GM21447 (cell line): ENCODE measurements at regions not wholly inside any gene's neighbourhood (a gene's known extent, or its start where the extent isn't known, plus 50 kb on each side); places are given as distances from the start of the nearest gene placed in this dataset.
"Not testable (repeated sequence)": the region's sequence is repeated elsewhere in the genome, so short reads cannot be mapped to it uniquely, and the experiment has no call there.

Experiments
- ATAC-seq: cut with Tn5 transposase; IDR thresholded peaks from one replicate; pipeline ENCODE4 v1.9.1; 2021; ENCODE audit not compliant: unreplicated experiment

DNA sequence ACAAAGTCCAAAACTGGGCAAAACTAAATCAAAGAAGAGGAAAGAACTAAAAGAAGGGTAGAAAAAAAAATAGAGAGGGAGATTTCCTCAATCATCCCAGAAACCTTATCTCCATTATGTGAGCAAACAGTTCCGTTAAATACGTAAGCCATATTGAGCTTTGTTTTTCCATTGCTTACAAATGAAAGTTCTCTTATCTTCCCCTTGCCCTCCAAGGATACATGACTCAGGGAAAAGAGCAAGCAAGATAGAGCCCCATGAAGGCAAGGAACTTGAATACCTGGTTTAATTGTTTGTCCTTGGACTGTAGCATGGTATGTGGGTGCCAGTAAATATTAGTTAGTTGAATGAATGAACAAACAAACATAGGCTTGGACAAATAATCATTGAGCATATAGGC lies 126.8 kb upstream of the USP15 start:
- no peak for ATAC-seq

- ATAC-seq: no peak
These were observed 124.5 kb upstream of the USP15 start for GRCh38 chr12:62135553-62136200.

- ATAC-seq: no peak
These were observed 123.7 kb upstream of the USP15 start for GRCh38 chr12:62136496-62136895.

GRCh38 chr12:62138527-62138926 lies 121.7 kb upstream of the USP15 start:
- no peak for ATAC-seq

GRCh38 chr12:62146318-62146717 lies 113.9 kb upstream of the USP15 start:
- no peak for ATAC-seq

- ATAC-seq: no peak
These were observed 102.2 kb upstream of the USP15 start for GRCh38 chr12:62158013-62158412.

GRCh38 chr12:62158461-62159360 lies 101.5 kb upstream of the USP15 start:
- ATAC-seq: no peak

DNA sequence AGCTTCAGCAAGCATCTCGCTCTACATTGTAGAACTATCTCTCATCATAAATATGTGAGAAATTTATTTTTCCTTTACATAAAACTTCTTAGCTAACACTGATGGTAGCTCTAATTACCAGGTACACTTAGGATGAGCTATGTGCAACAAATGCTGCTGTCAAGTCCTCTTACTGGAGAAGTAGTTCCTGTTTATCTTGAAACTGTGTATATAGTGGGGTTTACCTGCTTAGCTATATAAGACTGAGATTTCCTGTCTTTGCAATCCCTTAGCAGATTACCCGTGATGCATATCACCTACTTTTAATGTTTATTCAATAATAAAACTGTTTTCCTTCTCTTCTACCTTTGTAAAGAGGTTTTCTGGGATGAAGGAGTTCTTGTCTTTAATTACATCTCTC lies 98.0 kb upstream of the USP15 start:
- no peak for ATAC-seq

DNA sequence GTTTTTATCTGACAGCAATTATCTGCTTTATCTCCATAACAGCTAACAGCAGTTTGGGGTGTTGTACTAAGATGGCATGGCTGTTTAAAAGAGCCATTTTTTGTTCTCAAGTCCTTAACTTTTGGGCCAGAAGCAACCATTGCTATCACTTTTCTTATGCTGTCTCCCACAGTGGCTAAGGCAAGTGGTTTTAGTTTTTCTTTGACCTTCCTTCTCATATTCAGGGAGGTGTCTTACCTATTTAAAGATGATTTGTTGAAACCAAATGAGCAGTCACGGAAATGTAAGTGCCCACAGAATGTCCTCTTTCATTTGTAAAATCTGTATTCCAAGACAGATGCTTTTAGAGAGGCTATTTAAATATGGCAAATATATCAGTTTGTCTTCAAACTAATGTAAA lies 96.8 kb upstream of the USP15 start:
- ATAC-seq: no peak

- ATAC-seq: no peak
These were observed 96.2 kb upstream of the USP15 start for GRCh38 chr12:62164036-62164435.

DNA sequence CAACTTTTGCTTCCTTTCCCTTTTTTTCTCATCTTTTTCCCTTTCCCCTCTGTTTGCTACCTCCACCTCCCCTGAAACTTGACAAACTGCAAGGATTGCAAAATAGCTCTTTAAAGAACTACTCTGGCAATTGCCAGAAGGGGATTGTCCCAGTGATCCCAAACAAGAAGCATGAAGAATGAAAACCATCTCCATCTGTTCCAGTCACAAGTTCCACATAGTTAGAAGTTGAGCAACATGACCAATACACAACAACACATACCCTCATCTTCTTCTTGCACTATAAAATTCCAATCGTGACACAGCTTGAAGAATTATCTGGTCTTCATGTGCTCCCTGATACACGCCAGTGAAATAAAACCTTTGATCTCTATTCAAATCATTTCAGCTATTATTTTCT lies 93.7 kb upstream of the USP15 start:
- ATAC-seq: no peak

DNA sequence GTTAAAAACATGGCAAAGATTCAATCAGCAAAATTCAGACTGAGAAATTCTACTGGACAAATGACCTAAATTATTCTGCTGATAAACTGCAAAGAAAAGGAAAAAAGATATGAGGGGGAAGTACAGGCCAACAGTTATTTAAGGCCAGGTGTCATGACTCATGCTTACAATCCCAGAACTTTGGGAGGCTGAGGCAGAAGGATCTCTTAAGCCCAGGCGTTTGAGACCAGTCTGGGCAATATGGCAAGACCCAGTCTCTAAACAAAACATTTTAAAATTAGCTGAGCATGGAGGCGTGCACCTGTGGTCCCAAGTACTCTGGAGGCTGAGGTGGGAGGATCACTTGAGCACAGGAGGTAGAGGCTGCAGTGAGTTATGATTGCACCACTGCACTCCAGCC lies 91.8 kb upstream of the USP15 start:
- no peak for ATAC-seq

GRCh38 chr12:62170241-62170640 lies 90.0 kb upstream of the USP15 start:
- no peak for ATAC-seq

GRCh38 chr12:62190689-62191490 lies 69.3 kb upstream of the USP15 start:
- no peak for ATAC-seq

DNA sequence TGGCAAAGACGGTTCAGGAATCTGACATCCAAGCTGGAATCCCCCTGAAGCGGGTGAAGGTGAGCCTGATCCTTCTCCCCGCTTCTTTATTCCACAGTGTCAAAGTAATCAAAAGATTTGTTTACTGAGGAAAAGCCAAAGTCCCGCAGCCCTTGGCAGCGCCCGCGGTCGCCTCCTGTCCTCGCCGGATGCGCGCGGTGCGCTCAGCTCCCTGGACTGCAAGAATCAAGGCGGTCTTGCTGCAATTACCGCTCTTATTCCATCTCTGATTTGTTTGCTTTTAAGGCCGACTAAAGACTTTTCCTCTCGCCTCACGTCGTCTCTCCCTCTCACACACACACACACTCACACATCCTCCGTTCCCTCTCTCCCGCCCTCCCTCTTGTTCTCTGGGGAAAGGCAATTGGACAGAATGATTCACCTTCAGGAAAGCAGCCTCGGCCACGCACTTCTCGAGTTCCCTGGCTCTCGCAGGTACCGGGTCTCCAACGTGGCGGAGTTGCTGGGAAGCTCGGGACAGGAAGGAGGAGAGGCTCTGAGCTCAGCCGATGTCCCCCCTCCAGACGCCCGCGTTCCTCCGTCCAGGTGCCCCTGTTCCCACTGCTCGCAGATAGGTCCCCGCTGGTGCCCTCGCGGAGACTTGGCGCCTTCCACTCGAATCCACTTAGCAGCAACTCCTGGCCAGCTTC lies 68.6 kb upstream of the USP15 start:
- no peak for ATAC-seq

DNA sequence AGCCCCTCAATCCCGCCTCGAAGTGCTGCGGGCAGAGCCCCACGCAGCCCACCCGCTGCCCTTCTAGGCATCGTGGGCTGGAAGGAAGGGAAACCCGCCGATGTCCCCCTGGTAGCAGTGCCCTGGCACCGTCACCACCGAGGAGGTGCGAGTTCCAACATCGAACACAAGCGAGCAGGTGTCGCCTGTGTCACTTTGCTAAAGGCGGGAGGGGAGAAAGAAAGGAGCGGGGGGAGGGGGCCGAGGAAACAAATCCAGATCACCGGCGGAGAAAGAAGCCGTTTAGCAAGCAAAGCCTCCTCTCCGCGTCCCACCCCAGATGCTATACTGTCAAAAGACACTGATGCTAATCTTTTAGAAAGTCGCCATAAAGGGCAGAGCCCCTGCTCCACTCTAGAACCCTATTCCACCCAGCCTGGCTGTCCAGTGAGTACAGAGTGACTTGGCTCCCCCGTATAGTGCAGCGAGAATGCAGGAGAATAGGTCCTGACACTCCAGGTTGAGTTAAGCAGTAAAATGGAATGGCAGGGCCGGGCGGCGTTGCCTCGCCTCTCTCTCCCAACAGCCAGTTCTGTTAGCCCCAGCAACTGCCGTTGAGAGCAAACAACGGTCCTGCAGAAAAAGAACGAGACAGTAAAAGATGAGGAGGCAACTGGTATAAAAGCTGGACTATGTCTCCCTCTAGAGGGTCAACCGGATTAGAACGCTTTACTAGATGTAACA lies 67.9 kb upstream of the USP15 start:
- peak; percentile 88 for ATAC-seq

GRCh38 chr12:62192903-62193250 lies 67.3 kb upstream of the USP15 start:
- no peak for ATAC-seq

DNA sequence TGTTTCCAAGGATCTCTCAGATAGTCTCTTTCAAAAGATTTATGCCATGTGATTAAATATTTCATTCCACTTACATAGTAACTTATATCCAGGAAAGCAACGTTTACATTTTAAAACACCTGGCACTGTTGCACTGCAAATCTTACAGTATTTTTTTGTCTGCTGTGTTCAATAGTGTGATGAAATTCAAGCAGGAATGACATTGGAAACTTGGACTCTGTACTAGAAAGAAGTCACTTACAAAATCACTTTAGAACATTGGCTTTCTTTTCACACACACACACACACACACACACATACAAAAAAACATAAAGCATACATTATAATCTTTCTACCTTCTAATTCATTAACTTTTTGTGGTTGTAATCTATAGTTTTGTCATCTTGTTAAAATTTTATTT lies 66.2 kb upstream of the USP15 start:
- ATAC-seq: no peak

- no peak for ATAC-seq
These were observed 65.6 kb upstream of the USP15 start for GRCh38 chr12:62194616-62195015.

DNA sequence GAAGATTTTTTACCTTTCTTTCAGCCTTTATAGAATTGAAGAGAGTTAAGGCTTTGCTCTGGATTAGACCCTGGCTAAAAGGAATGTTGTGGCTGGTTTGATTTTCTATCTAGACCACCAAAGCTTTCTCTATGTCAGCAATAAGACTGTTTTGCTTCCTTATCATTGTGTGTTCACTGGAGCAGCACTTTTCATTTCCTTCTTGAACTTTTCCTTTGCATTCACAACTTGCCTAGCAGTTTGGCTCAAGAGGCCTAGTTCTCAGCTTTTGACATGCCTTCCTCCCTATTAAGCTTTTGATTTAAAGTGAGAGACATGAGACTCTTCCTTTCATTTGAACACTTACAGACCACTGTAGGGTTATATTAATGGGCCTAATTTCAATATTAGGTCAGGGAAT lies 64.1 kb upstream of the USP15 start:
- ATAC-seq: no peak

- ATAC-seq: not testable (repeated sequence)
These were observed 57.3 kb upstream of the USP15 start for GRCh38 chr12:62202861-62203260.
